Activated naive CD4-positive, alpha-beta T cell treated with anti-CD3 and anti-CD28 coated beads for 36 hours (primary cell): ENCODE measurements at regions not wholly inside any gene's neighbourhood (a gene's known extent, or its start where the extent isn't known, plus 50 kb on each side); places are given as distances from the start of the nearest gene placed in this dataset.
"Not testable (repeated sequence)": the region's sequence is repeated elsewhere in the genome, so short reads cannot be mapped to it uniquely, and the experiment has no call there.

Experiments used
- CTCF ChIA-PET: fragments of 350-600 bp; sonication (Branson Sonifier 250); formaldehyde crosslinking; loops from one replicate; lab custom pipeline; 2021; ENCODE audit warnings: antibody characterized with exemption; lab: Charles Lee
- DNase-seq: peaks from one replicate; pipeline ENCODE4 v3.0.0-alpha.2; 2020
- H3K27ac Mint-ChIP-seq: one replicate; pipeline ENCODE4 v1.8.0; 2021; ENCODE audit warnings: mild to moderate bottlenecking, mixed read lengths
- H3K27me3 Mint-ChIP-seq: one replicate; pipeline ENCODE4 v1.8.0; 2021; ENCODE audit warnings: low read depth, mixed read lengths
- H3K36me3 Mint-ChIP-seq: one replicate; pipeline ENCODE4 v1.8.0; 2021; ENCODE audit warnings: low read depth, mixed read lengths
- H3K4me1 Mint-ChIP-seq: one replicate; pipeline ENCODE4 v1.8.0; 2021; ENCODE audit warnings: low read depth, mixed read lengths
- H3K4me3 Mint-ChIP-seq: one replicate; pipeline ENCODE4 v1.8.0; 2021; ENCODE audit warnings: mild to moderate bottlenecking, moderate library complexity, mixed read lengths
- H3K9me3 Mint-ChIP-seq: one replicate; pipeline ENCODE4 v1.8.0; 2021; ENCODE audit warnings: mixed read lengths
- intact Hi-C: fragments of 100-400 bp; cut with micrococcal nuclease; formaldehyde crosslinking; loops from one replicate; pipeline ENCODE4 v1.15.1; 2023

DNA sequence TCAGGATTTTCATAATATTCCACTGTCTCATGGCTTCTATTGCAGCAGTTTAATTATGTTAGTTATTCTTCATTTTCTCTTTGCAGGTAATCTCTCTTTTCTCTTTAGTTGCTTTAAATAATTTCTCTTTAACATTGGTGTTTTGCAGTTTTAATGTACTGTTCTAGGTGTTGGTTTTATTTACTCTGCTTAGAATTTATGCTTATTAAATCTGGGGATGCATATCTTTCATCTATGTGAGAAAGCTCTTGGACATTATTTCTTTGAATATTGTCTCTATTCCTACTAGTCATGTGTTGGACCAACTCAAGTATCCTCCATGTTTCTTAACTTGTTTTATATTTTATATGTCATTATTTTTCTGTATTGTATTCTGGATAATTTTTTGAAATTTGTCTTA lies 218.7 kb upstream of the TUT7 start:
- Mint-ChIP-seq H3K27ac (no peak overlapping the region), H3K4me1 (no peaks in the 10 kb centered on the region), H3K27me3 (peaks cover 15% of the 10 kb centered on the region), H3K36me3 (no peaks in the 10 kb centered on the region), H3K4me3 (no peak overlapping the region), H3K9me3 (peaks cover 4% of the 10 kb centered on the region)
- no peak for DNase-seq
- intact Hi-C loops = no loop called here
- CTCF ChIA-PET = no interaction called here

- CTCF ChIA-PET, intact Hi-C loops, H3K27ac Mint-ChIP-seq, H3K9me3 Mint-ChIP-seq, H3K4me3 Mint-ChIP-seq, DNase-seq, H3K4me1 Mint-ChIP-seq, H3K36me3 Mint-ChIP-seq: not testable (repeated sequence)
- peaks cover 15% of the 10 kb centered on the region for H3K27me3 Mint-ChIP-seq
Measured at GRCh38 chr9:86565603-86566002, 211.4 kb upstream of the TUT7 start.

- intact Hi-C loops = no loop called here
- Mint-ChIP-seq H3K4me3 (no peak overlapping the region), H3K9me3 (peaks cover 7% of the 10 kb centered on the region), H3K27me3 (peaks cover 13% of the 10 kb centered on the region), H3K4me1 (no peaks in the 10 kb centered on the region), H3K27ac (no peak overlapping the region), H3K36me3 (no peaks in the 10 kb centered on the region)
- no peak for DNase-seq
- CTCF ChIA-PET = no interaction called here
Measured at GRCh38 chr9:86563936-86564335, 209.7 kb upstream of the TUT7 start.

DNA sequence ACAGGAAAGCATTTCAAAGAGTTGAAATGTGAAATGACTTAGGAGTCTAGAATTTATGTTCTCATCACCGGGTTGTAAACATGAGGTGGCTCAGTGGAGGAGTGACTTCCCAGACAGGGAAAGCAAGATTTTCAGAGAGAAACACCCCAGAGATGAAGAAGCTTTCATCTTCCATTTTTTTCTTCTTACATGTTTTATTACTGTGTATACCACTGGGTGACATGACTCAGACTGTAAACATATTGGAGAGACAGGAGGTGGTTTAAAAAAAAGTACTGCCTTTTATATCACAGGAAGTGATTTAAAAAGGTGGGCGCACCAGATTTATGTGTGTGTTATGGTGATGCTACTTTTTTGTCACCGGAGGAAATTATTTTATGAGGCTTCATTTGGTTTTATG lies 209.1 kb upstream of the TUT7 start:
- CTCF ChIA-PET = no interaction called here
- H3K36me3 Mint-ChIP-seq = no peaks in the 10 kb centered on the region

GRCh38 chr9:86562691-86563090 lies 208.5 kb upstream of the TUT7 start:
- Mint-ChIP-seq H3K36me3 (no peaks in the 10 kb centered on the region), H3K4me1 (no peaks in the 10 kb centered on the region), H3K4me3 (no peak overlapping the region), H3K27me3 (peaks cover 13% of the 10 kb centered on the region), H3K27ac (no peak overlapping the region), H3K9me3 (peaks cover 8% of the 10 kb centered on the region)
- intact Hi-C loops = no loop called here
- DNase-seq = no peak
- CTCF ChIA-PET = no interaction called here

More for the DNA sequence above, 209.1 kb upstream of the TUT7 start:
- H3K4me3 Mint-ChIP-seq = no peak overlapping the region
- DNase-seq = no peak
- intact Hi-C loops = no loop called here
- H3K27me3 Mint-ChIP-seq = peaks cover 13% of the 10 kb centered on the region
- H3K27ac Mint-ChIP-seq = no peak overlapping the region
- no peaks in the 10 kb centered on the region for H3K4me1 Mint-ChIP-seq
- peaks cover 6% of the 10 kb centered on the region for H3K9me3 Mint-ChIP-seq

- intact Hi-C loops = no loop called here
- H3K4me3 Mint-ChIP-seq = no peak overlapping the region
- no peaks in the 10 kb centered on the region for H3K4me1 Mint-ChIP-seq
Measured at GRCh38 chr9:86557918-86558317, 203.7 kb upstream of the TUT7 start.

GRCh38 chr9:86557063-86557766 lies 203.0 kb upstream of the TUT7 start:
- intact Hi-C loops = no loop called here
- CTCF ChIA-PET = no interaction called here
- DNase-seq = no peak
- Mint-ChIP-seq H3K27ac (no peak overlapping the region), H3K4me1 (no peaks in the 10 kb centered on the region), H3K4me3 (no peak overlapping the region), H3K9me3 (peaks cover 3% of the 10 kb centered on the region), H3K27me3 (peaks cover 5% of the 10 kb centered on the region), H3K36me3 (peaks cover 1% of the 10 kb centered on the region)

More at GRCh38 chr9:86557918-86558317, 203.7 kb upstream of the TUT7 start:
- CTCF ChIA-PET = no interaction called here
- Mint-ChIP-seq H3K27ac (no peak overlapping the region), H3K27me3 (peaks cover 5% of the 10 kb centered on the region), H3K9me3 (peaks cover 3% of the 10 kb centered on the region), H3K36me3 (peaks cover 1% of the 10 kb centered on the region)
- no peak for DNase-seq

- Mint-ChIP-seq H3K36me3 (peaks cover 1% of the 10 kb centered on the region), H3K4me3 (no peak overlapping the region), H3K4me1 (no peaks in the 10 kb centered on the region), H3K9me3 (peaks cover 3% of the 10 kb centered on the region), H3K27ac (no peak overlapping the region), H3K27me3 (peaks cover 5% of the 10 kb centered on the region)
- no peak for DNase-seq
- intact Hi-C loops = no loop called here
- CTCF ChIA-PET = no interaction called here
Measured at GRCh38 chr9:86555661-86556060, 201.5 kb upstream of the TUT7 start.

- Mint-ChIP-seq H3K27me3 (peaks cover 14% of the 10 kb centered on the region), H3K9me3 (no peaks in the 10 kb centered on the region), H3K36me3 (peaks cover 1% of the 10 kb centered on the region), H3K27ac (no peak overlapping the region), H3K4me3 (no peak overlapping the region), H3K4me1 (no peaks in the 10 kb centered on the region)
- CTCF ChIA-PET = no interaction called here
- intact Hi-C loops = no loop called here
- DNase-seq = no peak
Measured at GRCh38 chr9:86550401-86550800, 196.2 kb upstream of the TUT7 start.

- H3K36me3 Mint-ChIP-seq = peaks cover 1% of the 10 kb centered on the region
Measured at GRCh38 chr9:86549920-86550319, 195.7 kb upstream of the TUT7 start.

GRCh38 chr9:86549401-86549811 lies 195.2 kb upstream of the TUT7 start:
- Mint-ChIP-seq H3K27me3 (peaks cover 13% of the 10 kb centered on the region), H3K9me3 (no peaks in the 10 kb centered on the region), H3K36me3 (peaks cover under 1% of the 10 kb centered on the region), H3K4me1 (no peaks in the 10 kb centered on the region), H3K4me3 (no peak overlapping the region), H3K27ac (no peak overlapping the region)
- CTCF ChIA-PET = no interaction called here
- intact Hi-C loops = no loop called here
- DNase-seq = no peak

More at GRCh38 chr9:86549920-86550319, 195.7 kb upstream of the TUT7 start:
- no peak for DNase-seq
- H3K4me3 Mint-ChIP-seq = no peak overlapping the region
- no peak overlapping the region for H3K27ac Mint-ChIP-seq
- no peaks in the 10 kb centered on the region for H3K9me3 Mint-ChIP-seq
- intact Hi-C loops = no loop called here
- CTCF ChIA-PET = no interaction called here
- H3K27me3 Mint-ChIP-seq = peaks cover 14% of the 10 kb centered on the region
- H3K4me1 Mint-ChIP-seq = no peaks in the 10 kb centered on the region

- Mint-ChIP-seq H3K4me3 (no peak overlapping the region), H3K4me1 (no peaks in the 10 kb centered on the region), H3K27me3 (peaks cover 11% of the 10 kb centered on the region), H3K9me3 (no peaks in the 10 kb centered on the region), H3K27ac (no peak overlapping the region), H3K36me3 (no peaks in the 10 kb centered on the region)
- CTCF ChIA-PET = interaction anchor here (0.5 kb wide), 1 partner anchor 178 kb away, joined by 3 read pairs; no protein-coding TSS in a partner anchor
- intact Hi-C loops = no loop called here
- no peak for DNase-seq
Measured at GRCh38 chr9:86548220-86548619, 194.0 kb upstream of the TUT7 start.

- Mint-ChIP-seq H3K27me3 (peaks cover 9% of the 10 kb centered on the region), H3K4me1 (no peaks in the 10 kb centered on the region), H3K9me3 (no peaks in the 10 kb centered on the region), H3K27ac (no peak overlapping the region), H3K4me3 (no peak overlapping the region), H3K36me3 (no peaks in the 10 kb centered on the region)
- intact Hi-C loops = no loop called here
- CTCF ChIA-PET = interaction anchor here (0.5 to 0.7 kb wide), 2 partner anchors 176 to 179 kb away, joined by 3 read pairs; no protein-coding TSS in a partner anchor
- DNase-seq = no peak
Measured at GRCh38 chr9:86547571-86547970, 193.4 kb upstream of the TUT7 start.
